Stimulated activated CD8-positive, alpha-beta memory T cell treated with anti-CD3 and anti-CD28 coated beads, Interleukin-15, amount 100 ng/mL, for 24 hours (primary cell): ENCODE measurements at regions not wholly inside any gene's neighbourhood (a gene's known extent, or its start where the extent isn't known, plus 50 kb on each side); places are given as distances from the start of the nearest gene placed in this dataset.
"Not testable (repeated sequence)": the region's sequence is repeated elsewhere in the genome, so short reads cannot be mapped to it uniquely, and the experiment has no call there.

Experiments used
- DNase-seq: peaks from one replicate; pipeline ENCODE4 v3.0.0-alpha.2; 2020; ENCODE audit warnings: low read depth

- DNase-seq = no peak
These were observed 488.4 kb downstream of the NR2F2 start for GRCh38 chr15:96818861-96819260.

GRCh38 chr15:96827981-96828380 is 497.5 kb downstream of the NR2F2 start:
- no peak for DNase-seq

GRCh38 chr15:96837241-96837970 is 506.9 kb downstream of the NR2F2 start:
- no peak for DNase-seq

GRCh38 chr15:96838081-96838480 is 507.6 kb downstream of the NR2F2 start:
- no peak for DNase-seq

- no peak for DNase-seq
These were observed 518.9 kb downstream of the NR2F2 start for GRCh38 chr15:96849271-96849900.

GRCh38 chr15:96851613-96852012 is 521.1 kb downstream of the NR2F2 start:
- DNase-seq = no peak

- DNase-seq = no peak
These were observed 528.2 kb downstream of the NR2F2 start for GRCh38 chr15:96858694-96859093.

GRCh38 chr15:96860741-96861140 is 530.2 kb downstream of the NR2F2 start:
- no peak for DNase-seq

- DNase-seq = no peak
These were observed 537.5 kb downstream of the NR2F2 start for GRCh38 chr15:96867992-96868391.

- no peak for DNase-seq
These were observed 538.6 kb downstream of the NR2F2 start for GRCh38 chr15:96869122-96869521.

GRCh38 chr15:96869790-96870189 is 539.3 kb downstream of the NR2F2 start:
- no peak for DNase-seq

- no peak for DNase-seq
These were observed 540.1 kb downstream of the NR2F2 start for GRCh38 chr15:96870580-96870979.

GRCh38 chr15:96877442-96877841 is 546.9 kb downstream of the NR2F2 start:
- not testable (repeated sequence) for DNase-seq

- DNase-seq = no peak
These were observed 547.6 kb downstream of the NR2F2 start for GRCh38 chr15:96878129-96878528.

GRCh38 chr15:96882121-96882772 is 551.7 kb downstream of the NR2F2 start:
- no peak for DNase-seq

GRCh38 chr15:96887730-96888129 is 557.2 kb downstream of the NR2F2 start:
- DNase-seq = no peak

GRCh38 chr15:96888764-96889163 is 558.3 kb downstream of the NR2F2 start:
- DNase-seq = no peak

- DNase-seq = no peak
These were observed 559.4 kb downstream of the NR2F2 start for GRCh38 chr15:96889734-96890480.

- DNase-seq = no peak
These were observed 560.5 kb downstream of the NR2F2 start for GRCh38 chr15:96891046-96891445.

- no peak for DNase-seq
These were observed 562.8 kb downstream of the NR2F2 start for GRCh38 chr15:96893159-96893906.

- DNase-seq = no peak
These were observed 564.2 kb downstream of the NR2F2 start for GRCh38 chr15:96894659-96895058.

- no peak for DNase-seq
These were observed 566.3 kb downstream of the NR2F2 start for GRCh38 chr15:96896766-96897165.
